Thoracic aorta (tissue), 2 donors: ENCODE measurements at regions not wholly inside any gene's neighbourhood (a gene's known extent, or its start where the extent isn't known, plus 50 kb on each side); places are given as distances from the start of the nearest gene placed in this dataset.

Experiments used
- ATAC-seq: fragments of 150-250 bp; one replicate; pipeline ENCODE4 v1.8.0; 2017; ENCODE audit warnings: low read depth; ENCODE audit not compliant: insufficient number of reproducible peaks, low FRiP score
- DNase-seq: peaks from one replicate; pipeline ENCODE4 v3.0.0-alpha.2; 2020; ENCODE audit warnings: low spot score
- H3K27ac ChIP-seq, 2 donors: fragments of 200-600 bp; sonication (generic); 1 replicate in 1 of 2; 2 replicates in 1 of 2; pipeline ENCODE4 v1.5.1; 2016; ENCODE audit warnings: mild to moderate bottlenecking in 2 of 2, moderate library complexity in 2 of 2
- H3K27me3 ChIP-seq: fragments of 200-600 bp; sonication (generic); replicated peaks from 2 replicates; pipeline ENCODE4 v1.6.0; 2016; ENCODE audit warnings: mild to moderate bottlenecking; ENCODE audit not compliant: insufficient read depth
- H3K36me3 ChIP-seq: fragments of 200-600 bp; sonication (generic); one replicate; pipeline ENCODE4 v1.5.1; 2016
- H3K4me1 ChIP-seq, 2 donors: fragments of 200-600 bp; sonication (generic); 1 replicate in 1 of 2; 2 replicates in 1 of 2; pipeline versions ENCODE4 v1.5.1 to v1.6.0; 2016; ENCODE audit warnings: low read depth in 2 of 2, mild to moderate bottlenecking in 1 of 2; ENCODE audit not compliant: control insufficient read depth in 1 of 2
- H3K4me3 ChIP-seq: fragments of 200-600 bp; sonication (generic); 2 replicates; pipeline ENCODE4 v1.5.1; 2016; ENCODE audit warnings: mild to moderate bottlenecking
- H3K9me3 ChIP-seq: fragments of 200-600 bp; sonication (generic); 2 replicates; pipeline ENCODE4 v1.5.1; 2016
- CTCF ChIP-seq: fragments of 200-600 bp; sonication (generic); IDR thresholded peaks from one replicate; pipeline ENCODE4 v1.5.1; 2019; ENCODE audit warnings: antibody characterized with exemption

- no peak for ATAC-seq
- no peak for TF ChIP-seq CTCF
- Histone ChIP-seq H3K4me1 (peaks cover 0 to 17% of the 10 kb centered on the region in 2 donors), H3K27me3 (no peaks in the 10 kb centered on the region), H3K27ac (no peak overlapping the region), H3K36me3 (no peaks in the 10 kb centered on the region), H3K9me3 (no peaks in the 10 kb centered on the region), H3K4me3 (no peak overlapping the region)
- DNase-seq = no peak
These were observed 74.1 kb downstream of the LYZL2 start for GRCh38 chr10:30555465-30555864.

GRCh38 chr10:30554440-30554825 is 75.1 kb downstream of the LYZL2 start:
- no peak for TF ChIP-seq CTCF
- Histone ChIP-seq H3K4me1 (peaks cover 0 to 17% of the 10 kb centered on the region in 2 donors), H3K4me3 (peak overlapping the region; percentile 57), H3K36me3 (no peaks in the 10 kb centered on the region), H3K27ac (peak overlapping the region in 1 of 2 donors; percentile 51), H3K9me3 (no peaks in the 10 kb centered on the region), H3K27me3 (no peaks in the 10 kb centered on the region)
- no peak for ATAC-seq
- no peak for DNase-seq

GRCh38 chr10:30553626-30554439 is 75.7 kb downstream of the LYZL2 start:
- ATAC-seq = no peak
- H3K27me3 ChIP-seq = no peaks in the 10 kb centered on the region
- H3K4me1 ChIP-seq = peaks cover 0 to 17% of the 10 kb centered on the region in 2 donors
- no peak for TF ChIP-seq CTCF
- H3K4me3 ChIP-seq = peak overlapping the region; percentile 57
- H3K36me3 ChIP-seq = no peaks in the 10 kb centered on the region
- H3K27ac ChIP-seq = peak overlapping the region in 1 of 2 donors; percentile 51
- H3K9me3 ChIP-seq = no peaks in the 10 kb centered on the region
- DNase-seq = no peak

- no peak for DNase-seq
- no peaks in the 10 kb centered on the region for H3K9me3 ChIP-seq
- no peak for ATAC-seq
These were observed 76.4 kb downstream of the LYZL2 start for GRCh38 chr10:30553018-30553625.

More at GRCh38 chr10:30553018-30553625, 76.4 kb downstream of the LYZL2 start:
- Histone ChIP-seq H3K36me3 (no peaks in the 10 kb centered on the region), H3K4me3 (no peak overlapping the region), H3K4me1 (peaks cover 0 to 17% of the 10 kb centered on the region in 2 donors), H3K27ac (peak overlapping the region in 1 of 2 donors; percentile 51), H3K27me3 (no peaks in the 10 kb centered on the region)
- TF ChIP-seq CTCF = no peak
